H7 (cell line): ENCODE measurements at regions not wholly inside any gene's neighbourhood (a gene's known extent, or its start where the extent isn't known, plus 50 kb on each side); places are given as distances from the start of the nearest gene placed in this dataset.
"Not testable (repeated sequence)": the region's sequence is repeated elsewhere in the genome, so short reads cannot be mapped to it uniquely, and the experiment has no call there.

Experiments used
- DNase-seq: peaks from one replicate; pipeline ENCODE4 v3.0.0; 2012
- H3K27me3 ChIP-seq: 2 replicates; pipeline ENCODE4 v1.6.0; 2011; ENCODE audit warnings: mild to moderate bottlenecking, low read length; ENCODE audit not compliant: control insufficient read depth, insufficient read depth
- H3K36me3 ChIP-seq: replicated peaks from 2 replicates; pipeline ENCODE4 v1.5.1; 2011; ENCODE audit warnings: low read length; ENCODE audit not compliant: control insufficient read depth, insufficient read depth
- H3K4me3 ChIP-seq: 2 replicates; pipeline ENCODE4 v1.5.1; 2011; ENCODE audit warnings: low read depth, mild to moderate bottlenecking, control low read depth, low read length, moderate library complexity; ENCODE audit not compliant: insufficient read depth

- no peak for DNase-seq
- Histone ChIP-seq H3K27me3 (no peaks in the 10 kb centered on the region), H3K4me3 (no peak overlapping the region), H3K36me3 (no peaks in the 10 kb centered on the region)
Observed at GRCh38 chr3:193057616-193058015, 140.0 kb upstream of the MB21D2 start.

- DNase-seq: no peak
- H3K36me3 ChIP-seq: no peaks in the 10 kb centered on the region
- no peaks in the 10 kb centered on the region for H3K27me3 ChIP-seq
Observed at GRCh38 chr3:193060748-193061546, 143.3 kb upstream of the MB21D2 start.

GRCh38 chr3:193068365-193068764, 150.7 kb upstream of the MB21D2 start:
- H3K4me3 ChIP-seq: no peak overlapping the region
- no peaks in the 10 kb centered on the region for H3K27me3 ChIP-seq
- no peak for DNase-seq
- H3K36me3 ChIP-seq: no peaks in the 10 kb centered on the region

More at GRCh38 chr3:193060748-193061546, 143.3 kb upstream of the MB21D2 start:
- no peak overlapping the region for H3K4me3 ChIP-seq

GRCh38 chr3:193069732-193070131, 152.1 kb upstream of the MB21D2 start:
- not testable (repeated sequence) for H3K4me3 ChIP-seq, DNase-seq, H3K27me3 ChIP-seq, H3K36me3 ChIP-seq

GRCh38 chr3:193078996-193079753, 161.5 kb upstream of the MB21D2 start:
- Histone ChIP-seq H3K27me3 (no peaks in the 10 kb centered on the region), H3K36me3 (no peaks in the 10 kb centered on the region), H3K4me3 (no peak overlapping the region)
- DNase-seq: no peak

GRCh38 chr3:193080821-193081365, 160.1 kb upstream of the PLAAT1 start:
- Histone ChIP-seq H3K4me3 (no peak overlapping the region), H3K36me3 (no peaks in the 10 kb centered on the region), H3K27me3 (no peaks in the 10 kb centered on the region)
- DNase-seq: no peak

GRCh38 chr3:193085655-193086054, 155.4 kb upstream of the PLAAT1 start:
- Histone ChIP-seq H3K27me3 (no peaks in the 10 kb centered on the region), H3K4me3 (no peak overlapping the region), H3K36me3 (no peaks in the 10 kb centered on the region)
- no peak for DNase-seq

GRCh38 chr3:193086681-193087080, 154.3 kb upstream of the PLAAT1 start:
- H3K27me3 ChIP-seq: no peaks in the 10 kb centered on the region
- no peak overlapping the region for H3K4me3 ChIP-seq
- DNase-seq: no peak
- no peaks in the 10 kb centered on the region for H3K36me3 ChIP-seq

- no peak for DNase-seq
- no peaks in the 10 kb centered on the region for H3K36me3 ChIP-seq
- H3K27me3 ChIP-seq: no peaks in the 10 kb centered on the region
- H3K4me3 ChIP-seq: no peak overlapping the region
Observed at GRCh38 chr3:193087336-193087735, 153.7 kb upstream of the PLAAT1 start.

- H3K36me3 ChIP-seq: no peaks in the 10 kb centered on the region
- no peak overlapping the region for H3K4me3 ChIP-seq
- DNase-seq: no peak
- H3K27me3 ChIP-seq: no peaks in the 10 kb centered on the region
Observed at GRCh38 chr3:193095366-193095765, 145.7 kb upstream of the PLAAT1 start.

- Histone ChIP-seq H3K27me3 (no peaks in the 10 kb centered on the region), H3K36me3 (no peaks in the 10 kb centered on the region), H3K4me3 (no peak overlapping the region)
- DNase-seq: no peak
Observed at GRCh38 chr3:193096076-193096475, 144.9 kb upstream of the PLAAT1 start.

- DNase-seq: no peak
- Histone ChIP-seq H3K36me3 (no peaks in the 10 kb centered on the region), H3K4me3 (no peak overlapping the region), H3K27me3 (no peaks in the 10 kb centered on the region)
Observed at GRCh38 chr3:193114431-193115340, 126.3 kb upstream of the PLAAT1 start.

- H3K4me3 ChIP-seq: no peak overlapping the region
- H3K27me3 ChIP-seq: no peaks in the 10 kb centered on the region
- no peaks in the 10 kb centered on the region for H3K36me3 ChIP-seq
- no peak for DNase-seq
Observed at GRCh38 chr3:193116871-193117270, 124.2 kb upstream of the PLAAT1 start.

- H3K36me3 ChIP-seq: no peaks in the 10 kb centered on the region
- no peak for DNase-seq
- H3K4me3 ChIP-seq: no peak overlapping the region
- H3K27me3 ChIP-seq: no peaks in the 10 kb centered on the region
Observed at GRCh38 chr3:193118907-193119306, 122.1 kb upstream of the PLAAT1 start.
